HG03045 (cell line): ENCODE measurements at regions not wholly inside any gene's neighbourhood (a gene's known extent, or its start where the extent isn't known, plus 50 kb on each side); places are given as distances from the start of the nearest gene placed in this dataset.

Experiments used
- ATAC-seq: cut with Tn5 transposase; IDR thresholded peaks from one replicate; pipeline ENCODE4 v1.9.1; 2021; ENCODE audit warnings: mild to moderate bottlenecking, moderate library complexity; ENCODE audit not compliant: unreplicated experiment

DNA sequence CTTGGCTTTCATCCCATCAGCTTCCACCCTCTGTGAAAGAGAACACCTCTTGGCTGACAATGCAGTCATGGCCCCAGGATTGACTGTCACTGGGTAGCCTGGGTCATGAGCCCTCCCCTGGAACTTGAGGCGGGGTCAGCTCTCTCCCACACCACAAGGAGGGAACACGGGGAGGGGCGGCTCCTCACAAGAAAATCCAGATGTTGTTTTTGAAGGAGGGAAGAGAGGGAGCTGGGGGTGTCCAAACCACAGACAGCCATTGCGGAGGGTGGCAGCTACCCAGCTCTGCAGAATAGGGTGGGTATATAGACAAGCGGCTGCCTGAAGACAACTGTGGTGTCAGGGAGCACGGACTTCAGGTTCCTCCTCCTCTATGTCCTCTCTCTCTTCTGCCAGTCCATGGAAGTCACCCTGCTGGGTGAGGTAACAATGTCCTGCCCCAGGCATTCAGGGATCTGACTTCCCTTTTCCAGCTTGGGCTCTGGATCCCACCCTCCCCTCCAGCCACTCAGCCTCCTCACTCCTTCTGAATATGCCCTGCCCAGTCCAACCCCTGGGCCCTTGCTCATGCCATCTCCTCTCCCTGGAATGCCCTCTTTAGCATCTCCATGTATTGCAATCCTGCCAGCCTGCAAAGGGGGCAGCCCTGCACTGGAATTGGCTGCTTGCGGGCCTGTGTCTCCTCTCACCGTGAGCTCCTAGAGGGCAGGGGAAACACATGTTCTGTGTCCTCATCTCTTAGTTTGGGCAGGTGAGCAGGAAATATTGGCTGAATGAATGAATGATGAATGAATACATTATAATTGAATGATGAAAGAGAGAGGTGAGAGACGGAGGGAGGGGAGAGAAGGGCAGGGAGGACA is 60.9 kb upstream of the RUNX3 start:
- no peak for ATAC-seq

GRCh38 chr1:24990136-24990535 is 60.1 kb upstream of the RUNX3 start:
- ATAC-seq = no peak

DNA sequence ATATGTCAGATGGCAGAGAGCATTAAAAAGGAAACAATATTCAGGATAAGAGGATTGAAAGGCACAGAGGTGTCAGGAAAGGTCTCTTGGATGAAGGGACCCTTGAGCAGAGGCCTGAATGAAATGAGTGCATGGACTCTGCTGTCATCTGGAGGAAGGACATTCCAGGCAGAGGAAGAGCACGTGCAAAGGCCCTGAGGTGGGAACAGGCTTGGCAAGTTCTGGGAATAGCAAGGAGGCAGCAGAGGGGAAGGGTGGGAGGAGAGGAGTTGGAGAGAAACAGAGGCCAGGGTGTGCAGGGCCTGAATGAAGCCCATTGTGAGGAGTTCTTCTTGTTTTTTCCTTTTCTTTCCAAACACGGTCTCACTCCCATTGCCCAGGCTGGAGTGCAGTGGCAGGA is 59.0 kb upstream of the RUNX3 start:
- no peak for ATAC-seq

DNA sequence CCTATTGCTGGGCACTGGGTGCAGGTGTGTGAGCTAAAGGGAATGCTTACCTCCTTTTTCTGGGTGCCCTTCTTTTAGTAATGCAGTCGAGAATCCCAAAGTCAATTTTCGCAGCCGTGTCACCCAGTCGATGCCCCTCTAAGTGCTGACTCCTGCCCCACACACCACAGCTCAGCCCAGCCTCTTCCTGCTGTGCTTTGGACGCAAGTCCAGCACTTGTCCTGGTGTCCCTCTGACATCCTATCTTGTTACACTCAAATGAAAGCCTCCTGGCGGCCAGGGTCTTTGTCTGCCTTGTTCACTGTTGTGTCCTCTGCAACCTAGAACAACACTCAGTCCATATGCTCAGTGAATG is 58.5 kb upstream of the RUNX3 start:
- ATAC-seq = no peak

DNA sequence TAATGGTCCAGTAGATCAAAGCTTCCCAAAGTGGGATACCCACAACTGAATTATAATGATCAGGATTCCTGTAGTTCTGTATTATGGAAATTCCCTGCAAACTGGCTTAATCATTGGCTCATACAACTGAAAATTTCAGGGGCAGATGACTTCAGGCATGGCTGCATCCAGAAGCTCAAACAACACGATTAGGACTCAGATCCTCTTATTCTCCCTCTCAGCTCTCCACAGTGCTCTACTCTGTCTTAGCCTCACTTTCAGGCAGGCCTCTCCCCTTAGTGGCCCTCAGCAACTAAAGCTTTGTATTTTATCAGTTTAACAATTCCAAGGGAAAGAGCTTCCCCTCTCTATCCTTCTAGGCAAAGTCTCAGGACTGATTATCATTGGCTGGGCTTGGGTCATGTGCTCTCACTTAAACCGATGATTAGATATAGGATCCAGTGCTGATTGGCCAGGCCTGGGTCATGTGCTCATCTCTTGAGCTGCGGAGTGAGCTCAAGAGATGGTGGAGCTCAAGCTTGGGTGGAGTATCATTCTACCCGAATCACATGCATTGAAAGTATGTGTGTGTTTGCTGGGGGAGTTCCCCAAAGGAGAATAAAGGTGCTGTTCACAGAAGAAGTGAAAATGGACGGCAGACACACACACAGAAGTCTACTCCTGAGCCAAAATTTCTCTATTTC is 57.9 kb upstream of the RUNX3 start:
- ATAC-seq = no peak

DNA sequence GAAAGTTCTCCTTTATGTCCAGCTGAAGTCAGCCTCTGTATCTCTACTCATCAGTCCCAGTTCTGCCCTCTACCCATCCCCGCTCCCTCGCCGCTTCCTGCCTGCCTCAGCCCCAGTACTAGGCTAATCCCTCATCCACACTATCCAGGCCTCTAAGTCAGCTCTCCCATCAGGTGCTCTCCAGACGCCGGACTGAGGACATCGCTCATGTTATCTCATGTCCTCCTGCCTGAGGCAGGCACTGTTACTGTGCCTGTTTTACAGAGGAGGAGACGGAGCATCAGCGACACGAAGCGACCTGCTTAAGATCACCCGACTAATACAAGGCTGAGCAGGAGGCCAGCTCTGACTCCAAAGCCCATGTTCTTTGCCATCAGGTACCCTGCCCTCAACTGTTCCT is 57.3 kb upstream of the RUNX3 start:
- no peak for ATAC-seq

GRCh38 chr1:24986372-24986965 is 56.4 kb upstream of the RUNX3 start:
- no peak for ATAC-seq

DNA sequence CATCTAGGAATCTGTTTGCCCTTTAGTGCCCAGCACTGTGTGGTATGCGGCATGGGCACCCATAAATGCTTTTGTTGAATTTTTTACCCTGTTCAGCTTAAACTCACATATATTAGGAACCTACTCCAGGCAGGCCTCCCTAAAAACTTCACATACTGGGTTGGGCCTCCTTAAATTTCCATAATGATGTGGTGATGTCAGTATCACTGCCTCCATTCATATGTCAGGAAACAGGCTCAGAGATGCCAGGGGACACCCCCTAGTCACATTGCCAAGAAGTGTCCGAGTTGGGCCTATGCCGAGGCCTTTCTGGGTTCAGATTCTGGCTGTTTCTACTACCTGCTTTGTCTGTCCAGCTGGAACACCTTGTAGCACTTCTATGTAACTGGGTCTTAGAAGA is 55.7 kb upstream of the RUNX3 start:
- no peak for ATAC-seq

DNA sequence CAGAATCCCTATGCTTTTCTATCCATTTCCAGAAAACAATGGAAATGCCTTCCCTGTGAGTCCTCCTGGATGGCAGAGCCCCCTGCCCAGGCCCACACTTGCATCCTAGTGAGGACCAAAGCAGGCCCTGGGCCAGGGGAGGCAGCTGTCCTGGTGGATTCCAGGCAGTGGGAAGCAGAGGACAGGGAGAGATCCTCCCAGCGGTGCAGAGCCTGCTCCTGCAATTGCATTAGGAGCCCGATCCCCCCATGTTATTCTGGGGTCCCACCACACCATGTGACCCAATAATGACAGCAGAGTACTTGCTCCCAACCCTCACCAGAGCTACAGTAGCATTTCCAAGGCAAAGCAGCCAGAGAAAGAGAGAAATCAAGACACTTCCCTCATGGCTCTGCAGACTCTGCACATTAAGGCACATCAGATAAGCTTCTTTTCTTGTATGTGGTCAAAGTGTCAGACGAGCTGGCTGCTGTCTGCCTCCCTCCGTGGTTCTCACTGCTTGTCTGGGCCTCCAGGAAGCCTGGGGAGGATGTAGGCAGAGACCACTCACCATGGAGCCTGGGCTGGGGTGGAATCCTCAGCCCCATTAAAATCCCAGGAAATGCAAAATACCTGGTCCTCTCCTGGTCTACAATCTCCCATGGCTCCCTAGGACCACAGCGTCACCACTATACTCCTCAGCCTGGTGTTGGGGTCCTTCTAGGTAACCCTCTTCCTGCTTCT is 54.9 kb upstream of the RUNX3 start:
- ATAC-seq = no peak

- no peak for ATAC-seq
These were observed 54.2 kb upstream of the RUNX3 start for GRCh38 chr1:24984300-24984699.

GRCh38 chr1:24983006-24983680 is 53.1 kb upstream of the RUNX3 start:
- no peak for ATAC-seq

DNA sequence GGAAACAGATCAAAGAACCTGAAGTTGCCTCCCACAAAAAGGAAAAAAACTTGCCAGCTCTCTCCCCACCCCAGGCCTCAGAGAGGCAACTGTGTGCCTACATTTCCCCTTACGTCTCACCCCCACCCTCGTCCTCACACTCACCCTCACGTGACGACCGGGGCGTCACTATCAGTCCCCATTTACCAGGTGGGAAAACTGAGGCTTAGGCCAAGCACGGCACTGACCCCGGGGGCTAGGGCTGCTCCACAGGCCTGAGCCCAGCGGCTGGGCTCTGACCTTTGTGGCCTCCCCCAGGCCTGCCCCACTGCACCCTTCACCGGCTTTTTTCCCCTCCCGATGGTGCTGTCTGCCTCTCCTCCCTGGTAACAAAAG is 51.5 kb upstream of the RUNX3 start:
- no peak for ATAC-seq

DNA sequence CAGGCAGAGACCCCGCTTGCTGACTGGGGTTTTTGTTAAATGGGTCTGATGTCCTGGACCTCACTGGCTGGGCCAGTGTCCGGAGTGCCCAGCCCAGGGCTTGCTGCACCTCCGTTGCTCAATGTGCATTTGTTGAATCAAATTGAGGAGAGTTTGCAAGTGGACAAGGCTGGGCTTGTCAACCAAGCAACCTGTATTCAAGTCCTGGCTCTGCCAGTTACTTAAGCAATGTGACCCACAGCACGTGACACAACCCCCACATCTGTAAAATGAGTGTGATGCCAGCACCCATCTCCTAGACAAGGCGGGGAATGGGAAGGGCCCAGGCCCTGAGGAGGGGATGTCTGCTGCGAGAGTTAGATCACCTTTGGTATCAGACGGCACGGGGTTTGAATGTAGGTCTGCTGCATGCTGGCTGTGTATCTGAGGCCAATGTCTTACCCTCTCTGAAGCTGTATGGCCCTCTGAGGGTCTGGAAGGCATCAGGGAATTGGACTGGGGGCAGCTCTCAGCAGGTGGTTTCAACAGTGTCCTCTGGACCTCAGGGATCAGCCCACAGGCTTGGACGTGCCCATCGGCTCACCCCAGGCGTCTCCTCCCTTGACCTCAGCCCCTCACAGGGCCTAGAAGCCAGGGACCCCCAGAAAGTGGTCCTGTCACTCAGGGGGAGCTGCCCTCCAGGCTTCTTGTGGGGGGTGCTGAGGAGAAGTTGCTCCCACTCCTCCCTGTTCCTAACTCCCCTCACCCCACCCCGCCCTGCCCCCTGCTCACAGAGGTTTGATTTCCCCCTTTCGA is 51.0 kb upstream of the RUNX3 start:
- no peak for ATAC-seq
